ENCODE measurements at regions not wholly inside any gene's neighbourhood (a gene's known extent, or its start where the extent isn't known, plus 50 kb on each side); places are given as distances from the start of the nearest gene placed in this dataset.

GRCh38 chr2:104368089-104368488 is 485.8 kb upstream of the POU3F3 start:
- DNase-seq (no peak), ATAC-seq (no peak)
- H3K9me3 ChIP-seq: no peaks in the 10 kb centered on the region
- H3K4me1 ChIP-seq: no peaks in the 10 kb centered on the region
- intact Hi-C loops (cut with DNase I): no loop called here
- H3K27me3 ChIP-seq (ENCODE audit: low read depth): no peaks in the 10 kb centered on the region
- H3K36me3 ChIP-seq: no peaks in the 10 kb centered on the region
- H3K4me3 ChIP-seq: no peak overlapping the region
- no peak for TF ChIP-seq CTCF (IDR thresholded peaks at IDR 0.05)
- H3K27ac ChIP-seq: no peak overlapping the region

- ATAC-seq: peak in 1 of 2 donors; percentile 24
- intact Hi-C loops (cut with DNase I): no loop called here
- no peak for TF ChIP-seq CTCF (IDR thresholded peaks at IDR 0.05)
- H3K27ac ChIP-seq: no peak overlapping the region
- H3K4me1 ChIP-seq: no peaks in the 10 kb centered on the region
- no peaks in the 10 kb centered on the region for H3K36me3 ChIP-seq
- no peaks in the 10 kb centered on the region for H3K9me3 ChIP-seq
- no peaks in the 10 kb centered on the region for H3K27me3 ChIP-seq (ENCODE audit: low read depth)
- no peak for DNase-seq
- no peak overlapping the region for H3K4me3 ChIP-seq
Observed at GRCh38 chr2:104371087-104371781, 482.7 kb upstream of the POU3F3 start.

- no peaks in the 10 kb centered on the region for H3K9me3 ChIP-seq
- no peak for TF ChIP-seq CTCF (IDR thresholded peaks at IDR 0.05)
Observed at GRCh38 chr2:104375206-104375605, 478.7 kb upstream of the POU3F3 start.

GRCh38 chr2:104378853-104379374 is 475.0 kb upstream of the POU3F3 start:
- no peak for TF ChIP-seq CTCF (IDR thresholded peaks at IDR 0.05)
- Histone ChIP-seq H3K27ac (peak overlapping the region; percentile 33), H3K27me3 (ENCODE audit: low read depth) (no peaks in the 10 kb centered on the region), H3K4me3 (peak overlapping the region; percentile 43), H3K9me3 (no peaks in the 10 kb centered on the region), H3K36me3 (no peaks in the 10 kb centered on the region), H3K4me1 (peaks cover 4% of the 10 kb centered on the region)
- DNase-seq (no peak), ATAC-seq (peak; percentile 81 to 89)
- intact Hi-C loops (cut with DNase I): no loop called here

More at GRCh38 chr2:104375206-104375605, 478.7 kb upstream of the POU3F3 start:
- Histone ChIP-seq H3K27ac (no peak overlapping the region), H3K27me3 (ENCODE audit: low read depth) (no peaks in the 10 kb centered on the region), H3K4me1 (peaks cover 4% of the 10 kb centered on the region), H3K36me3 (no peaks in the 10 kb centered on the region), H3K4me3 (no peak overlapping the region)
- DNase-seq: no peak
- intact Hi-C loops (cut with DNase I): no loop called here
- ATAC-seq: no peak

- intact Hi-C loops (cut with DNase I): no loop called here
- H3K27ac ChIP-seq: no peak overlapping the region
- H3K4me1 ChIP-seq: no peaks in the 10 kb centered on the region
- no peaks in the 10 kb centered on the region for H3K9me3 ChIP-seq
- H3K4me3 ChIP-seq: no peak overlapping the region
- H3K36me3 ChIP-seq: no peaks in the 10 kb centered on the region
- TF ChIP-seq CTCF (IDR thresholded peaks at IDR 0.05): no peak
- no peak for DNase-seq
- H3K27me3 ChIP-seq (ENCODE audit: low read depth): no peaks in the 10 kb centered on the region
- no peak for ATAC-seq
Observed at GRCh38 chr2:104384961-104385360, 469.0 kb upstream of the POU3F3 start.
